Keratinocyte (primary cell): ENCODE measurements at regions not wholly inside any gene's neighbourhood (a gene's known extent, or its start where the extent isn't known, plus 50 kb on each side); places are given as distances from the start of the nearest gene placed in this dataset.

Source experiments
- CTCF ChIP-seq, 3 experiments: IDR thresholded peaks in 1 of 3; conservative IDR thresholded peaks in 1 of 3; optimal IDR thresholded peaks in 1 of 3; 2 replicates in 2 of 3; 3 replicates in 1 of 3; pipeline versions ENCODE3 to v1.5.1; 2011; ENCODE audit warnings: low read length in 3 of 3, mild to moderate bottlenecking in 3 of 3, moderate library complexity in 2 of 3, control low read depth in 1 of 3, inconsistent platforms in 1 of 3; ENCODE audit not compliant: insufficient read depth in 2 of 3; ENCODE audit errors: extremely low read depth in 1 of 3
- EZH2 ChIP-seq: IDR thresholded peaks from one replicate; pipeline ENCODE4 v1.6.1; 2012; ENCODE audit warnings: inconsistent platforms, mild to moderate bottlenecking, low read length, moderate library complexity

DNA sequence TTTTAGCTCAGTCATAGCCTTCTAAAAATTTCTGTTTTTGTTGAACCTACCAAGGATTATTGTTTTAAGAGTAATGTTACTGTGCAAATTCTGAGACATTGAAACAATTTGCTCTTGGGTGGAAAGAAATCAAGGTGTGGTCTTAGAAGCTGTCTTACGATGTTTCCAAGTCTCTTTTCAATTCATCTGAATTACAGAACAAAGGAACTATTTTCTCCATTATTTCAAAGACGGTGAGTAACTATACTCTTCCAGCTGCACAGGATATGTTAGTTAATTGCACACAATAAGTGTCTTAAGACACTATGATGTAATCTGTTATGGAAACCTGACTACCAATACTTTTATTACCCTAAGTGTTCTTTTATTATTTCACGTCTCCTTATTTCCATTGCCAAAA lies 106.8 kb upstream of the POM121L12 start:
- TF ChIP-seq CTCF (optimal IDR thresholded peaks at IDR 0.05 in 1 of 3, IDR thresholded peaks at IDR 0.05 in 1 of 3, conservative IDR thresholded peaks at IDR 0.05 in 1 of 3; ENCODE audit: extremely low read depth in 1 of 3, insufficient read depth in 2 of 3, low read length in 3 of 3): no peak
- TF ChIP-seq EZH2: no peak
